ENCODE measurements at regions not wholly inside any gene's neighbourhood (a gene's known extent, or its start where the extent isn't known, plus 50 kb on each side); places are given as distances from the start of the nearest gene placed in this dataset.
A peak's percentile ranks its signal among the peaks of the same experiment; 100 is the strongest.
"Not testable (repeated sequence)": the region's sequence is repeated elsewhere in the genome, so short reads cannot be mapped to it uniquely, and the experiment has no call there.

DNA sequence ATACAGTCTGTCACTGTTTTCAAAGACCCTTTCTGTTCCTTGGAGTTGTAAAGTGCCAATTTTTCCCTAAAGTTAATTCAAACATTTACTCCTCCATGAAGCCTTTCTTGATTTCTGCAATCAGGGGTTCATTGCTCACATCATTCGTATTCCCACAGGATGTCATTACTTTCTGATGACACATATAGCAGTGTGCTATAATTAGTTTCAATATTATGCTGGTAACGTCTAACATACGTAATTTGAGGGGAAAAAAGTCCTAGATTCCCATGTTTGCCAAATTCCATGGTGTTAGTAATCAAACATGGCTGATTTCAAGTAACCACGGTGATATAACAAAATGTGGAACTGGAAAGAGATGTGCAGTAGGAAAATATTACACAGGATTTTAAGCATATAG lies 468.2 kb upstream of the MEF2C start:
- H3K9me3 Mint-ChIP-seq: no peaks in the 10 kb centered on the region

DNA sequence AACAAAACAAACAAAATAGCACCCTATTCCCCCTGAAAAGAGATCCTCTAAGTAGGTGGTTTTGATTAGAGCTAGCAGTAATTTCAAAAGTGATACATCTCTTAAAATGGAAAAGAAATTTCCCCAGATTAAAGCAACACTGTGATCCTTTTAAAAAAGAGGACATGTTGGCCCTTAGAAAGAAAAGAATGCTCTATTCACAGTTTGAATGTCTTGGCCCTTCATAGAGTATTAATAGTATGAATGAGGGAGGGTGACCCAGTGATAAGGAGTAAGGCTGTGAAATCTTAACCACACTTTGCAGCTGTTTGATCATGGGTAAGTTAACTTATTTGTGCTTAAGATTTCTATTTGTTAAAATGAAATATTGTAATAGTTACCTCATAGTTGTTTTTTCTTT lies 467.7 kb upstream of the MEF2C start:
- no peaks in the 10 kb centered on the region for H3K9me3 Mint-ChIP-seq
- no peak overlapping the region for H3K27ac Mint-ChIP-seq
- DNase-seq: no peak
- ATAC-seq: no peak
- no peak overlapping the region for H3K4me3 Mint-ChIP-seq
- H3K4me1 Mint-ChIP-seq: no peaks in the 10 kb centered on the region
- no peaks in the 10 kb centered on the region for H3K27me3 Mint-ChIP-seq

More for the DNA sequence above, 468.2 kb upstream of the MEF2C start:
- Mint-ChIP-seq H3K4me1 (no peaks in the 10 kb centered on the region), H3K27ac (no peak overlapping the region), H3K4me3 (no peak overlapping the region), H3K27me3 (no peaks in the 10 kb centered on the region)
- ATAC-seq: no peak
- no peak for DNase-seq

DNA sequence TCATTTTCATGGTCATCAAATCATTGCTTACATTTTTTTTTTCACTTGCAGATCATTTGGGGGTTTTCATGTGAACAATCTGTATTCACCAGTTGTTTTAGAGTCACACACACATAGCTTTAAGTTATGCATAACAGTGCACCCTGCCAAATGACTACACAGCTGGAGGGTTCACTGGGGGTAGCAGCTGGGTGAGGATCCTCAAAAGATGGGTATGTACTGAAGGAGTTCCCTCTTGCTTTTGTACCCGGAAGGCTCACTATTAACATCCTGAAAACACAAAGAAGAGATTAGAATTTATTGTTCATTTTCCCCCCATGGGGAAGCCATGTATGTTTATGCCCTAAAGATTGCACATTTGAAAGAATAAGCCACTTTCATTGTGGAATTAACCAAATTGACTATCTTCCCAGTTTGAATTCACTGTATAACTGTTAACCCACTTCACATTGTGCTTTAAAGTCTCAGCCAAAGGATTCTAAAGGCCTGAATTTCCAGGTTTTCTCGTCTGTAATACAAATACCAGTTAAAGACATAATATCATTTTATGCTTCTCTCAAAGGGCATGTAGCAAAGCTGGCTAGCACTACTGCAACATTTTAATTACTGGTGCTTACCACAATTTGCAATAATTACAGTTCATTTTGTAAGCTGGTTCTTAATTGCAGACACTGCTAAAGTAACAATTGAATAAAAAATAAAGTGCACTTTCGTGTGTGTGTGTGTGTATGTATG lies 466.4 kb upstream of the MEF2C start:
- DNase-seq (no peak), ATAC-seq (no peak)

GRCh38 chr5:89346573-89346972 lies 463.6 kb upstream of the MEF2C start:
- Mint-ChIP-seq H3K4me1 (peaks cover 15% of the 10 kb centered on the region), H3K27ac (no peak overlapping the region), H3K9me3 (peaks cover 0 to 6% of the 10 kb centered on the region in 2 donors), H3K4me3 (no peak overlapping the region), H3K27me3 (no peaks in the 10 kb centered on the region)
- ATAC-seq (no peak), DNase-seq (no peak)

More for the DNA sequence above, 466.4 kb upstream of the MEF2C start:
- Mint-ChIP-seq H3K4me1 (no peaks in the 10 kb centered on the region), H3K27me3 (no peaks in the 10 kb centered on the region), H3K4me3 (no peak overlapping the region), H3K27ac (no peak overlapping the region), H3K9me3 (peaks cover 0 to 6% of the 10 kb centered on the region in 2 donors)

DNA sequence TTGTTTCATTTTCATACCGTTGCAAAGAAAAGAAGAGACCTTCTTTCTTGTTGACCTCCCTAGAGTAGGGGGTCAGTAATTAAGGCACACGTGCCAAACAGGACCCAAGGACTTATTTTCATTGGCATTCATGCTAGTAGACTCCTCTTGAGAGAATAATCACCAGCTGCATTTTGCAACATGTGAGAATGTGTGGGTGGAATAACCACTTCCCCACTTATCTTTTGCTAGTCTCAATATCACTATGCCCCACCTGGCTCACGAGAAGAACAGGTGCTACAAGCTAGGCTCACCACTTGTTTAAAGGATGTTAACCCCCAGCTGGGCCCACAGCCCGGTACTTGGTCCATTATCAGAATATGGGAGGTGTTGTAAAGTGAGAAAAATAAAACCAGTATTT lies 460.7 kb upstream of the MEF2C start:
- ATAC-seq: peak; percentile 75
- DNase-seq: peak; percentile 5 to 9
- no peak overlapping the region for H3K27ac Mint-ChIP-seq

GRCh38 chr5:89342106-89342876 lies 459.3 kb upstream of the MEF2C start:
- H3K27ac Mint-ChIP-seq: no peak overlapping the region
- H3K4me3 Mint-ChIP-seq: no peak overlapping the region
- no peak for ATAC-seq
- no peak for DNase-seq
- peaks cover 0 to 6% of the 10 kb centered on the region in 2 donors for H3K9me3 Mint-ChIP-seq
- H3K4me1 Mint-ChIP-seq: peaks cover 15% of the 10 kb centered on the region
- no peaks in the 10 kb centered on the region for H3K27me3 Mint-ChIP-seq

More for the DNA sequence above, 460.7 kb upstream of the MEF2C start:
- Mint-ChIP-seq H3K4me3 (no peak overlapping the region), H3K9me3 (peaks cover 0 to 6% of the 10 kb centered on the region in 2 donors), H3K4me1 (peaks cover 15% of the 10 kb centered on the region), H3K27me3 (no peaks in the 10 kb centered on the region)

DNA sequence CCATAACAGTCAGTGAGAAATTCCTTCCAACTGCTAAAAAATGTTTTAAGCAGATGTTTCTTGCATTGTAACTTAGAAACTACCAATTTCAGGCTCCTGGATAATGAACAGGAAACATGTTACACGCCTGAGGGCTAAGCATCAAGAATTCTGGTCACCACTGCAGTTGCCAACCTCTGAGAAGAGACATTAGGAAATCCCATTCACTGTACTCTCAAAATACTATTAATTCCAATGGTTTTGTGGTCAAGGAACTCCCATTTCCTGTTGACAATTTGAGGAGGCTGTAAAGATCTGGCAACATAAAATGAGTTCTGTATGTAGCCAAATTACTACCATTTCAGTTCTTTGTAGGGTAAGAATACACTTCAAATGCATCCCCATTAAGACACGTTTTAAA lies 456.0 kb upstream of the MEF2C start:
- Mint-ChIP-seq H3K27me3 (no peaks in the 10 kb centered on the region), H3K9me3 (no peaks in the 10 kb centered on the region), H3K4me3 (no peak overlapping the region), H3K27ac (no peak overlapping the region), H3K4me1 (peaks cover 14% of the 10 kb centered on the region)
- ATAC-seq: no peak
- no peak for DNase-seq

DNA sequence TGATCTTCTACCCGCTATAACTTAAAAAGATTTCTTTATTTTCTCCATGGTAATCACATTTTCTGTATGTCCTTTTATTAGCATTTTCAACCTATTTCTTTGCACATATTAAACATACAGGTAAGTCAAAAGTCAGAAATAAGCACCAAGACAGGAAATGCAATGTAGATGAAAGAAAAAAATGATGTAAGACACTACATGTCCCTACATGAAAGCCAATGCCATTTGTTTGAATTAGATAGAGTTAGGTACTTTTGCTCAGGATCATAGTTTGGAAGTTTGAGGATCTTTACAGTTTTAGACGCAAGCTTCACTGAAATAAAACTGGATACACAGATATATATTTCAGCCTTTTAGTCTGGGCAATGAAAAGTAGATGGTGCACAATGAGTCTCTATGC lies 453.1 kb upstream of the MEF2C start:
- DNase-seq (no peak), ATAC-seq (no peak)
- Mint-ChIP-seq H3K27ac (no peak overlapping the region), H3K9me3 (no peaks in the 10 kb centered on the region), H3K4me3 (no peak overlapping the region), H3K27me3 (no peaks in the 10 kb centered on the region), H3K4me1 (no peaks in the 10 kb centered on the region)

DNA sequence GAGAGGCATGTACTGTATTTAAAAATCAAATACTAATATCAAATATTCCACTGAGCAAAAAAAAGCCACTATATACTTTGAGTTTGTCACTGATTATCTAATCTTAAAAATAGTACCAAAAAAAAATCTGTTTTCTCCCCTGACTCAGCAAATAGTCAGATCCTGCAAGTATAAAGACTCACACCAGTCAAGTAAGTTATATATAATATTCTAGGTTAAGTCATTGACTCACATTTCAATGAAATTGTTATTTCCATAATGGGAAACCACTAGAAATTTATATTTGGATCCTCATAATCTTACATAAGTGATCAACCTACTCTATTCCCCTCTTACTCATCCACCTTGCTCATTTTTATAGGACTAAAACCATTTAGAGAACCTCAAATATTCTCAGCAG lies 447.2 kb upstream of the MEF2C start:
- no peak overlapping the region for H3K27ac Mint-ChIP-seq
- no peaks in the 10 kb centered on the region for H3K4me1 Mint-ChIP-seq
- H3K9me3 Mint-ChIP-seq: peaks cover 5 to 7% of the 10 kb centered on the region in 2 donors
- DNase-seq: no peak
- H3K4me3 Mint-ChIP-seq: no peak overlapping the region
- ATAC-seq: no peak
- no peaks in the 10 kb centered on the region for H3K27me3 Mint-ChIP-seq

- Mint-ChIP-seq H3K4me1 (no peaks in the 10 kb centered on the region), H3K9me3 (peaks cover 7 to 8% of the 10 kb centered on the region in 2 donors), H3K27me3 (no peaks in the 10 kb centered on the region), H3K27ac (no peak overlapping the region), H3K4me3 (no peak overlapping the region)
- DNase-seq: no peak
- no peak for ATAC-seq
Measured at GRCh38 chr5:89327608-89328007, 444.6 kb upstream of the MEF2C start.

- Mint-ChIP-seq H3K4me3 (no peak overlapping the region), H3K4me1 (no peaks in the 10 kb centered on the region), H3K27ac (no peak overlapping the region), H3K27me3 (no peaks in the 10 kb centered on the region), H3K9me3 (peaks cover 7 to 8% of the 10 kb centered on the region in 2 donors)
- no peak for DNase-seq
- no peak for ATAC-seq
Measured at GRCh38 chr5:89324990-89325389, 442.0 kb upstream of the MEF2C start.

GRCh38 chr5:89320421-89321277 lies 437.7 kb upstream of the MEF2C start:
- Mint-ChIP-seq H3K4me1 (no peaks in the 10 kb centered on the region), H3K27ac (no peak overlapping the region), H3K9me3 (peaks cover 0 to 3% of the 10 kb centered on the region in 2 donors), H3K27me3 (no peaks in the 10 kb centered on the region), H3K4me3 (no peak overlapping the region)
- DNase-seq: no peak
- no peak for ATAC-seq

DNA sequence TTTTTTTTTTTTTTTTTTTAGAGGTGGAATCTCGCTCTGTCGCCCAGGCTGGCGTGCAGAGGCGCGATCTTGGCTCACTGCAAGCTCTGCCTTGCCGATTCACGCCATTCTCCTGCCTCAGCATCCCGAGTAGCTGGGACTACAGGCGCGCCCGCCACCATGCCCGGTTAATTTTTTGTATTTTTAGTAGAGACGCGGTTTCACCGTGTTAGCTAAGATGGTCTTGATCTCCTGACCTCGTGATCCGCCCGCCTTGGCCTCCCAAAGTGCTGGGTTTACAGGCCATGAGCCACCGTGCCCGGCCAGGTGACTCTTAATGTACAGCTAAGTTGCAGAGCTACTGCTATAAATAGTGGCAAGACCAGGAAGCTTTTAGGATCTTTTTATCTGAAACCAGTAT lies 434.9 kb upstream of the MEF2C start:
- not testable (repeated sequence) for H3K4me3 Mint-ChIP-seq, H3K27ac Mint-ChIP-seq, ATAC-seq, H3K27me3 Mint-ChIP-seq, DNase-seq, H3K9me3 Mint-ChIP-seq
- peaks cover 12% of the 10 kb centered on the region for H3K4me1 Mint-ChIP-seq

GRCh38 chr5:89315286-89316100 lies 432.5 kb upstream of the MEF2C start:
- Mint-ChIP-seq H3K4me3 (no peak overlapping the region), H3K9me3 (no peaks in the 10 kb centered on the region), H3K4me1 (peaks cover 12% of the 10 kb centered on the region), H3K27me3 (no peaks in the 10 kb centered on the region), H3K27ac (peak overlapping the region in 1 of 2 donors; percentile 6)
- DNase-seq (no peak), ATAC-seq (no peak)

All from stimulated activated naive CD8-positive, alpha-beta T cell treated with anti-CD3 and anti-CD28 coated beads, Interleukin-15, amount 100 ng/mL, for 72 hours (primary cell).